Memory B cell (primary cell): ENCODE measurements at regions not wholly inside any gene's neighbourhood (a gene's known extent, or its start where the extent isn't known, plus 50 kb on each side); places are given as distances from the start of the nearest gene placed in this dataset.
A peak's percentile ranks its signal among the peaks of the same experiment; 100 is the strongest.
"Not testable (repeated sequence)": the region's sequence is repeated elsewhere in the genome, so short reads cannot be mapped to it uniquely, and the experiment has no call there.

Source experiments
- ATAC-seq: fragments of 150-1000 bp; cut with Tn5 transposase; 2 replicates; pipeline ENCODE4 v1.10.0; 2021; ENCODE audit warnings: low read depth, mild to moderate bottlenecking, moderate library complexity
- DNase-seq, 2 donors: peaks; one replicate each; pipeline ENCODE4 v3.0.0; 2022; ENCODE audit warnings: low spot score in 2 of 2
- H3K27ac Mint-ChIP-seq: one replicate; pipeline ENCODE4 v1.8.0; 2022; ENCODE audit warnings: mild to moderate bottlenecking, moderate library complexity, mixed read lengths
- H3K27me3 Mint-ChIP-seq: one replicate; pipeline ENCODE4 v1.8.0; 2022; ENCODE audit warnings: mixed read lengths
- H3K36me3 Mint-ChIP-seq: one replicate; pipeline ENCODE4 v1.8.0; 2022; ENCODE audit warnings: mild to moderate bottlenecking, mixed read lengths
- H3K4me1 Mint-ChIP-seq: one replicate; pipeline ENCODE4 v1.8.0; 2022; ENCODE audit warnings: mixed read lengths
- H3K4me3 Mint-ChIP-seq: one replicate; pipeline ENCODE4 v1.8.0; 2022; ENCODE audit warnings: mild to moderate bottlenecking, moderate library complexity, mixed read lengths
- H3K9me3 Mint-ChIP-seq: one replicate; pipeline ENCODE4 v1.8.0; 2022; ENCODE audit warnings: mixed read lengths

DNA sequence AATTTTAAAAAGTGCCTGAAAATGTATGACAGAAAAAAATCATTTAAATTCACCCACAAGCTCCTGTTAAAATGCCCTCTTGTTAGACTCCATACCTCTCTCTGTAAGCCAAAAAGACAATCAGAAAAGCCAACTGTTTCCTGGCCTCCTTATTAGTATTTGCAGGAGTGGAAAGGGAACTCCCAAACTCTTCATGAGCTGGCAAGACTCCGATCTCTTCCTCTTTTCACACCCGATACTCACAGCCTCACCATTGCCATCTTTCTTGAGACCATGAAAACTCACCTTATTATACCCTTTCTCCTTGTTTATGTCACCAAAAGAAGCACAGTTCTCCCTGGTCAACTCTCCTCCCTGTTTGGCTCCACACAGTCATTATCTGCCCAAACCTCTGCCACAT, 197.8 kb downstream of the DMAC1 start:
- Mint-ChIP-seq H3K4me1 (peaks cover 3% of the 10 kb centered on the region), H3K4me3 (no peak overlapping the region), H3K9me3 (no peaks in the 10 kb centered on the region), H3K36me3 (no peaks in the 10 kb centered on the region), H3K27me3 (peaks cover 4% of the 10 kb centered on the region), H3K27ac (no peak overlapping the region)
- no peak for ATAC-seq
- no peak for DNase-seq

DNA sequence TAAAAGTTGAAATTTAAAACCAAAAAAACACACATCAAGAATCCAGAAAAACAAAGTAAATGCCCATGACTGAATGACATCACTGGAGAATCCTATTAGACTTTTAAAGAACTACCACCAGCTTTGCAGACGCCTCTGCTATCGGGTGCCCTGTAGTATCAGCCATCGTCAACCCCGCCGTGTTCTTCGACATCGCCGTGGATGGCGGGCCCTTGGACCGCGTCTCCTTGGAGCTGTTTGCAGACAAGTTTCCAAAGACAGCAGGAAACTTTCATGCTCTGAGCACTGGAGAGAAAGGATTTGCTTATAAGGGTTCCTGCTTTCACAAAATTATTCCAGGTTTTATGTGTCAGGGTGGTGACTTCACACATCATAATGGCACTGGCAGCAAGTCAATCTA, 201.9 kb downstream of the DMAC1 start:
- H3K27me3 Mint-ChIP-seq = peaks cover 6% of the 10 kb centered on the region
- H3K27ac Mint-ChIP-seq = no peak overlapping the region
- H3K4me3 Mint-ChIP-seq = no peak overlapping the region
- DNase-seq = no peak
- no peaks in the 10 kb centered on the region for H3K36me3 Mint-ChIP-seq
- no peak for ATAC-seq
- H3K9me3 Mint-ChIP-seq = peaks cover 6% of the 10 kb centered on the region
- no peaks in the 10 kb centered on the region for H3K4me1 Mint-ChIP-seq

DNA sequence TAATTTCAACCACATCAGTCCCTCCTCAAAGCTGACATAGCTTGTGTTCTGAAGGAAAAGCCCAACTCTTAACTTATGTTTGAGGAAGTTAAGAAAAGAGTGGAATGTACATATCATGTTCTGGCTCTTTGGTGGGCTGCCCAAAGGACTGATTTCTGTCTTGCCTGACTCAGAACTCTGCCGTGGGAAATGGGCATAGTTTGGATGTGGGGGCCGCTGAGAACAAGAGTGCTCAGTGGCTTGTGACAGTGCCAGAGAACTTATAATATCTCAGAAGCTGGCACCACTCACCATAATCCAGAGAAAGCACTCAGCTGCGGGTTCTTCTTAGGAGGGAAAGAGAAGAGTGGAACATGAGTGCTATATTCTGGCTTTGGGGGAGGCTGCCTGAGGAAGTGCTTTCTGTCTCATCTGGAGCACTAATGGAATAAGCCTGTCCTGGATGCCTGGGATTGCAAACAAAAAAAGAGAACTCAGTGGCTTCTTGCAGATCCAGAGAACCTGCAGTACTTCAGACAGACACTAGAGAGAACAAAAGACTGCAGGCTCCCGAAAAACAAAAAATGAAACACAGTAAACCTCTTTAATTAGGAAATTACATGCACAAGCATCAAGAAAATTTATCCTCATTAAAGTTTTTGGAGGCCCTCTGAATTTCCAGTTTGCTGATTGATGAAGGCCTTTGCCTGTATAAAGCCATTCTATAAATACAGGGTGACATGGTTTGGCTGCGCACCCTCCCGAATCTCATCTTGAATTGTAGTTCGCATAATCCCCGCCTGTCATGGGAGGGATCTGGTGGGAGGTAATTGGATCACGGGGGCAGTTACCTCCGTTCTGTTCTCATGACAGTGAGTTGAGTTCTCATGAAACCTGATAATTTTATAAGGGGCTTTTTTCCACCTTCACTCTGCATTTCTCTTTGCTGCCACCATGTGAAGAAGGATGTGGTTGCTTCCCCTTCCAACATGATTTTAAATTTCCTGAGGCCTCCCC, 207.0 kb downstream of the DMAC1 start:
- no peak overlapping the region for H3K4me3 Mint-ChIP-seq
- H3K9me3 Mint-ChIP-seq = peaks cover 6% of the 10 kb centered on the region
- H3K4me1 Mint-ChIP-seq = no peaks in the 10 kb centered on the region
- DNase-seq (no peak), ATAC-seq (no peak)
- no peaks in the 10 kb centered on the region for H3K36me3 Mint-ChIP-seq
- peaks cover 7% of the 10 kb centered on the region for H3K27me3 Mint-ChIP-seq
- no peak overlapping the region for H3K27ac Mint-ChIP-seq

DNA sequence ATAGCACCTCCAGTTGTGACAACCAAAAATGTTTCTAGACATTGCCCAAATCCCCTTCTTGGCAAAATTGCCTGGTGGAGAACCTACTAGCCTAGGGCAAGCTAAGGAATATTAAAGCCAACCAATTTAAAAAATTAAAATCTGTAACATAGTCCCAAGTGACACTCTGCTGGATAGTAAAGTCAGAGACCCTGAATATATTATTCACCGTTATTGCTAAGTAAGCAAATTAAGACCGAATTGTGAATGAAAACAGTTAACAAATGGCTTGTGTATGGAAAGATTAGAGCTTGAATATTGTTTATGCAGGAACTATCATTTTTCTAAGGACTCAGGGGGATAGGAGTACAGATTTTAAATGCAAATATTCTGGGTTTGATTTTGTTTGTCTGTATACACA, 208.1 kb downstream of the DMAC1 start:
- H3K4me3 Mint-ChIP-seq = no peak overlapping the region
- H3K4me1 Mint-ChIP-seq = no peaks in the 10 kb centered on the region
- ATAC-seq (no peak), DNase-seq (no peak)
- H3K36me3 Mint-ChIP-seq = no peaks in the 10 kb centered on the region
- H3K9me3 Mint-ChIP-seq = peaks cover 6% of the 10 kb centered on the region
- no peak overlapping the region for H3K27ac Mint-ChIP-seq
- peaks cover 7% of the 10 kb centered on the region for H3K27me3 Mint-ChIP-seq

DNA sequence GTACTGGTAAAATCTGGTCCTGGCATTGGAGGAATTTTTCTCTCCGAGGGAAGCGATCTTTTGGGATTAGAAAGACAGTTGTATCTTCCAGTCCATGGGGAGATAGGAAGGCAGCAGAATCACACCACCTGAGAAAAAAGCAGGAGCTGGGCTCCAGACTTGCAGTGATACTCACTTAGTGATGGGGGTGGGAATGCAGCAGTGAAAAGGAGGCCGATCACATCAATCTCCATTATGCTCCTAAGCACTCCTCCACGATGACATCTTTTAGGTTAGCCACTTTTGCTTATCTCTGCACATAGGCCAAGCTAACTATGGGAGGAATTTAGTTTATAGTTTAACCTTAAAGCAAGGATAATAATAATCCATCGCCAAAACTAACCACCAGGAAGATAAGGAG, 219.0 kb downstream of the DMAC1 start:
- Mint-ChIP-seq H3K4me3 (no peak overlapping the region), H3K9me3 (no peaks in the 10 kb centered on the region), H3K27me3 (peaks cover 2% of the 10 kb centered on the region), H3K27ac (no peak overlapping the region), H3K36me3 (no peaks in the 10 kb centered on the region), H3K4me1 (no peaks in the 10 kb centered on the region)
- no peak for DNase-seq
- no peak for ATAC-seq

DNA sequence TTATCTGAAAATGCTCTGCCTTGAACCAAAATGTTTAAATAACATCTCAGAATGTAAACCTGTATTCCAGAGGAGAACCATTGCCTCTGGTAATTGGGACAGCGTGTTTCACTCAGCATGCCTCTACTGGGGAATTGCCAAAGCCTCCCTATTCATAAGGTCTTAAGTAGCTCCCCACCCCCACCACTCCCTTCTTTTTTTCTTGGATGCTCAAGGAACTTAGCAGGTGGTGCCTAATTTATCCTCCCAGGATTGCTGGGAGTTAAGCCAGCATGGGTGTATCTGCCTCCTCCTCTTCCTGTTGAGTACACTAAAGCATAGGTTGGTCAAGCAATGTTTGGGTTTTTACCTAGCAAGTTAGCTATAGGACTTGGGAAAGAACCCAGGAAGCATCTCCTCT, 220.2 kb downstream of the DMAC1 start:
- H3K4me1 Mint-ChIP-seq = no peaks in the 10 kb centered on the region
- peaks cover 2% of the 10 kb centered on the region for H3K27me3 Mint-ChIP-seq
- no peak for DNase-seq
- H3K27ac Mint-ChIP-seq = no peak overlapping the region
- no peaks in the 10 kb centered on the region for H3K9me3 Mint-ChIP-seq
- no peaks in the 10 kb centered on the region for H3K36me3 Mint-ChIP-seq
- no peak for ATAC-seq
- no peak overlapping the region for H3K4me3 Mint-ChIP-seq

DNA sequence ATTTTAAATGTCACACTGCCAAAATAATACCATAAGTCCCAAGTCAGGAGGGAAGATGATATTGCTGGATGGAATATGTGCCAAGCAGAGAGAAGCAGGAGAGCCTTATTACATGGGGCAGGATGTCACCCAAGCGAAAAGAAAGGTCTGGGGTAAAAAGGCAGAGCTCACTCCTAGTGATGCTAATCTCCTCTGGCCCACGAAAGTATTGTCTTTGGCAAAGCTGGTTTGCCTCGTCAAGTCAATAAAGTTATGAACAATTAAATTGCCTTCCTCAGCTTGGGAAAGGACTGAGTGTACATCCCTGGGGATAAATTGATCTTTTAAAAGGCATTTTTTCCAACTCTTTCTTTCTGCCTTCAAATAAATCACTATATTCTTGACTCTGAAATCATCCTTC, 220.6 kb downstream of the DMAC1 start:
- no peak overlapping the region for H3K27ac Mint-ChIP-seq
- no peaks in the 10 kb centered on the region for H3K4me1 Mint-ChIP-seq
- no peaks in the 10 kb centered on the region for H3K9me3 Mint-ChIP-seq
- no peaks in the 10 kb centered on the region for H3K36me3 Mint-ChIP-seq
- H3K27me3 Mint-ChIP-seq = peaks cover 2% of the 10 kb centered on the region
- no peak for DNase-seq
- ATAC-seq = no peak
- H3K4me3 Mint-ChIP-seq = no peak overlapping the region

DNA sequence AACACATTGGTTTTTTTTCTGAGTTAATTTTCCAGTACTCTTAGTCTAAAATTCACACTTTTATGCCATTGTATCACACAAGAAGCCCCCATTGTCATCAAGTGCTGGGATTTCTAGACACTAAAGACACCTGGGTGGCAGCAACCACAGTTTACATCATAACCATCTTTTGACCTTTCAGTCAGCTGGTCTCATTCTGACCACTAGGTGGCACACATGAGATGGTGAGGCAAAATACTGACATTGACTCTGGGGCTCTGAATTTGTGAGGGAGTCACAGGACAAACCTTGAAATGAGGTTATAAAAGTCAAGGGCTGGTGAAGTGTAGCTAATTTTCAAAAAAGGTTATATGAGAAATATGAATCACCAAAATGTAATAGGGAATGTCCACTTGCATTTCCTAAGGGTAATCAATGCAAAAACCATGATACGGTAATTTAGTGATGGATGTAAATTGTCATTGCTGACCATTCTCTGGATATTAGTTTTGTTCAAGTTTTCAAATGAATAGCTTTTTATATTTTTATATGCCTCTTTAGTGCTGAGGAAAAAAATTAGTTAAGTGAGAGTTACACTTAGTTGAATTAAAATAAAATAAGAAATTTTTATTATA, 229.4 kb downstream of the DMAC1 start:
- H3K4me3 Mint-ChIP-seq = no peak overlapping the region
- no peak overlapping the region for H3K27ac Mint-ChIP-seq
- DNase-seq (peak; percentile 57 to 59), ATAC-seq (peak; percentile 63)
- H3K36me3 Mint-ChIP-seq = no peaks in the 10 kb centered on the region
- H3K4me1 Mint-ChIP-seq = no peaks in the 10 kb centered on the region
- H3K27me3 Mint-ChIP-seq = peaks cover 3% of the 10 kb centered on the region
- H3K9me3 Mint-ChIP-seq = no peaks in the 10 kb centered on the region

DNA sequence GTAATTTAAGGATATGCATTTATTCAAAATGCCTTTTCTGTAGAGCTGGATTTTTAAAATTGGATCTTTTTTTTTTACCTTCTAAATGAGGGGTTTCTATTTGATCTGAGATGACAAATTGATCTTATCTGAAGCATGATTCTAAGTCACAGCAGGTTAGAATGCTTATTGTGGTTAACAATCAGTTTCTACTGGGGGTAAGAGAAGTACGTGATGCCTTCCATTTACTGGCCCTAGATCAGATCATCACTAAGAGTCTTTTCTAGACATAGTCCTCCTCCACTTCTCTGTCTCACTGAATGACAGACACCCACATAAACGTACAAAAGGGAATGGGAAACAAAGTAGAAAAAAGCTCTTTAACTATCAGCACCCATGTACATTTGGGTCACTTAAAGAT, 231.9 kb downstream of the DMAC1 start:
- Mint-ChIP-seq H3K27ac (no peak overlapping the region), H3K9me3 (no peaks in the 10 kb centered on the region), H3K27me3 (peaks cover 3% of the 10 kb centered on the region), H3K36me3 (no peaks in the 10 kb centered on the region), H3K4me1 (no peaks in the 10 kb centered on the region), H3K4me3 (no peak overlapping the region)
- DNase-seq = no peak
- ATAC-seq = no peak

DNA sequence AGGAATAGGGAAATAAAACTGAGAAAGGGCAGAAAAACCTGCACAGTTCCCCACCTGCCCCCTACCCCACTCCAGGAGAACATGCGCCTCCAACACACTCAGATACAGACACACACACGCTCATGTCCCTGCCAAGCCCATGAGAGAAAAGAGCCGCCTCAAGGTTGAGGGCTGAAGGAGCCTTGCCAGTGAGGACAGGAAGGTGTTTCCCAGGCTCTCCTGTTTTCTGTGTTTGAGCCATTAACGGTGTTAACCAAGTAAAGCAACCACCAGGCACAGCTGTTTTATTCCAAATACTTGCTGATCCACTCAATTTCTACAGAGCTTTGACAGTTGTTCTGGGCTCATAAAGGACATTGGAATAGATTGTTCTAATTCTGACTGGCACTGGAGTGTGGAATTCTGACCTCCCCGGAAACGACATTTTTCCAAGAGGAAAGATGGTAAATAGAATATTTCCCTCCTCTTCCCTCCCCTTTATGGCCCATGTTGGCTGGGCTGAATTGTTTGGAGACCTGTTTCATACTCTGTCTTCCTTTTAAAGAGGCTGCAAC, 238.0 kb downstream of the DMAC1 start:
- no peaks in the 10 kb centered on the region for H3K9me3 Mint-ChIP-seq

DNA sequence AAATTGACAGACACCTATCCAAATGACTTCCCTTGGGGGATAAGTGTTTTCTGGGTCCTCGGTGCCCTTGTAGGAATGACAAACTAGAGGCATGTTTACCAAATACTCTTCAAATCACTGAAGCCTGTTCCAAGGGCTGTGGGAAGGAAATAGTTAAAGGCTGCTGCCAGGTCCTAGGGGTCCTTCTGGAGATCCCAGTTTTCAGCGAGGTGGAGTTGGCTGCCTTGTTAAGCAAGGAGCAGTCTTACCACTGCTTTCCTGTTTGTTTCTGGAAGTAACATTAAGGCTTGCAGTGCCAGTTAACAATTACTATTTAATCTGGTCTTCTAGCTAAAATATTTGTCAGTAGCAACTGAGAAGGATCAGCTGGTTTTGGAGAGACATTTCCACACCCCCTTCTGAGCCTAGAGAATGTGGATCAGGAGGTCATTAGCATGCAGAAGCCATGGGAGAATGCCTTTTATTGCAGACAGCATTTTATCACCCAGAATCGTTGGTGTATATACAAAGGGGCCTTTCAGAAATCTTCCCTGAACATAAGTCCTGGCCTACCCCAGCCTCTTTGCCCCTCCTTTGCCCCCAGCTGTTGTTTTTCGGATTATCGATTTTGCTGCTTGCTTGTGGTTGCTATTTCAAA, 238.8 kb downstream of the DMAC1 start:
- ATAC-seq (no peak), DNase-seq (no peak)
- H3K4me3 Mint-ChIP-seq = no peak overlapping the region
- H3K9me3 Mint-ChIP-seq = no peaks in the 10 kb centered on the region
- no peaks in the 10 kb centered on the region for H3K4me1 Mint-ChIP-seq
- H3K27ac Mint-ChIP-seq = no peak overlapping the region
- H3K36me3 Mint-ChIP-seq = no peaks in the 10 kb centered on the region
- H3K27me3 Mint-ChIP-seq = no peaks in the 10 kb centered on the region

More for the DNA sequence above, 238.0 kb downstream of the DMAC1 start:
- no peaks in the 10 kb centered on the region for H3K27me3 Mint-ChIP-seq
- ATAC-seq (no peak), DNase-seq (no peak)
- H3K36me3 Mint-ChIP-seq = no peaks in the 10 kb centered on the region
- no peaks in the 10 kb centered on the region for H3K4me1 Mint-ChIP-seq
- H3K27ac Mint-ChIP-seq = no peak overlapping the region
- no peak overlapping the region for H3K4me3 Mint-ChIP-seq

DNA sequence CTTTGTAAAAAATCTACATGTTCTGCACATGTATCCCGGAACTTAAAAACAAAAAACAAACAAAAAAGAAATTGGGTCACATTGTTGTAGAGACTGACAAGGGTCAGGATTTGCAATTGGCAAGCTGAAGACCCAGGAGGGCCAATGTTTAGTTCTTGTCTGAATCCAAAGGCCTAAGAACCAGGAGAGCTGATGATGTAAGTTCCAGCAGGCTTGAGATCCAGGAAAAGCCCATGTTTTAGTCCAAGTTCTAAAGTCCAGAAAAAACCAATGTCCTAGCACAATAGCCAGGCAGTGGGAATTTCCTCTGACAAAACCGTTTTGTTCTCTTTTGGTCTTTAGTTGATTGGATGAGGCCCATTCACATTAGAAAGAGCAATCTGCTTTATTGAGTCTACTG, 244.9 kb downstream of the DMAC1 start:
- Mint-ChIP-seq H3K36me3 (no peaks in the 10 kb centered on the region), H3K27ac (no peak overlapping the region), H3K4me3 (no peak overlapping the region), H3K4me1 (no peaks in the 10 kb centered on the region), H3K27me3 (no peaks in the 10 kb centered on the region), H3K9me3 (peaks cover 9% of the 10 kb centered on the region)
- ATAC-seq (no peak), DNase-seq (no peak)

DNA sequence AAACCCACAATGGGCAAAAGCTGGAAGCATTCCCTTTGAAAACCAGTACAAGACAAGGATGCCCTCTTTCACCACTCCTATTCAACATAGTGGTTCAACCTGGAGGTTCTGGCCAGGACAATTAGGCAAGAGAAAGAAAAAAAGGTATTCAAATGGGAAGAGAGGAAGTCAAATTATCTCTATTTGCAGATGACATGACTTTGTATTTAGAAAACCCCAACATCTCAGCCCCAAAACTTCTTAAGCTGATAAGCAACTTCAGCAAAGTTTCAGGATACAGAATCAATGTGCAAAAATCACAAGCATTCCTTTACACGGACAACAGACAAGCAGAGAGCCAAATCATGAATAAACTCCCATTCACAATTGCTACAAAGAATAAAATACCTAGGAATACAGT, 246.9 kb downstream of the DMAC1 start:
- not testable (repeated sequence) for ATAC-seq, H3K27me3 Mint-ChIP-seq, H3K4me3 Mint-ChIP-seq

DNA sequence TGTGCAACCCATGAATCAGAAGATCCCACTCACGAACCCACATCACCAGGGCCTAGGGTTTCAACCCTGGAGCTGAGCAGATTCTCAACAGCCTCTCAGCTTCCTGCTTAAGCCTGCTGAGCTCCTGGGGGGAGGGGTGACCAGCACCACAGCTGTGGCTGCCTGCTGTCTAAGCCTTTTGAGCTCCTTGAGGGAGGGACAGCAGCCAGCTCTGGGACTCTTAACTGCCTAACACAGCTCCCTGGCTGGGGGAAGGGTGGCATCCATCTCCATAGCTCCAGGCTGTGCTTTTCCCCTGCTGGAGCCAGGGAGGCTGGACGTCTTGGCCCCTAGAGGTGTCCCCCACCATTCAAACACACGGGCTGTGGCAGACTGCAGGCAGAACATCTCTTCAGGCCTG, 250.3 kb downstream of the DMAC1 start:
- peaks cover 5% of the 10 kb centered on the region for H3K9me3 Mint-ChIP-seq
- no peak for ATAC-seq
- H3K36me3 Mint-ChIP-seq = no peaks in the 10 kb centered on the region
- no peak for DNase-seq
- no peak overlapping the region for H3K4me3 Mint-ChIP-seq
- no peak overlapping the region for H3K27ac Mint-ChIP-seq
- H3K27me3 Mint-ChIP-seq = peaks cover 10% of the 10 kb centered on the region
- H3K4me1 Mint-ChIP-seq = no peaks in the 10 kb centered on the region

More for the DNA sequence above, 246.9 kb downstream of the DMAC1 start:
- not testable (repeated sequence) for H3K36me3 Mint-ChIP-seq, H3K9me3 Mint-ChIP-seq, DNase-seq, H3K27ac Mint-ChIP-seq, H3K4me1 Mint-ChIP-seq
